A673 (cell line): ENCODE measurements at regions not wholly inside any gene's neighbourhood (a gene's known extent, or its start where the extent isn't known, plus 50 kb on each side); places are given as distances from the start of the nearest gene placed in this dataset.

Source experiments
- CTCF ChIP-seq: fragments of 300-800, 200-600 bp; sonication (generic); conservative IDR thresholded peaks from 2 replicates; pipeline ENCODE4 v1.5.1; 2017; ENCODE audit warnings: low read depth, mild to moderate bottlenecking, antibody characterized with exemption, low read length, moderate library complexity, mixed read lengths
- EZH2 ChIP-seq: fragments of 200-600 bp; sonication (generic); IDR thresholded peaks from 2 replicates; pipeline ENCODE4 v1.6.1; 2017; ENCODE audit warnings: borderline replicate concordance, low read depth, mild to moderate bottlenecking, mixed read lengths, antibody characterized with exemption, low read length; ENCODE audit not compliant: poor library complexity, severe bottlenecking

- TF ChIP-seq CTCF (no peak), EZH2 (no peak)
Measured at GRCh38 chr1:195065437-195065836, 1542.8 kb downstream of the KCNT2 start.
